SKM-1 treated with dmso at 0.1 percent for 144 hours (cell line): ENCODE measurements at regions not wholly inside any gene's neighbourhood (a gene's known extent, or its start where the extent isn't known, plus 50 kb on each side); places are given as distances from the start of the nearest gene placed in this dataset.
A peak's percentile ranks its signal among the peaks of the same experiment; 100 is the strongest.

ENCODE experiments used
- DNase-seq: peaks from one replicate; lab custom pipeline; 2025; ENCODE audit not compliant: unreplicated experiment; lab: John Stamatoyannopoulos, UW

DNA sequence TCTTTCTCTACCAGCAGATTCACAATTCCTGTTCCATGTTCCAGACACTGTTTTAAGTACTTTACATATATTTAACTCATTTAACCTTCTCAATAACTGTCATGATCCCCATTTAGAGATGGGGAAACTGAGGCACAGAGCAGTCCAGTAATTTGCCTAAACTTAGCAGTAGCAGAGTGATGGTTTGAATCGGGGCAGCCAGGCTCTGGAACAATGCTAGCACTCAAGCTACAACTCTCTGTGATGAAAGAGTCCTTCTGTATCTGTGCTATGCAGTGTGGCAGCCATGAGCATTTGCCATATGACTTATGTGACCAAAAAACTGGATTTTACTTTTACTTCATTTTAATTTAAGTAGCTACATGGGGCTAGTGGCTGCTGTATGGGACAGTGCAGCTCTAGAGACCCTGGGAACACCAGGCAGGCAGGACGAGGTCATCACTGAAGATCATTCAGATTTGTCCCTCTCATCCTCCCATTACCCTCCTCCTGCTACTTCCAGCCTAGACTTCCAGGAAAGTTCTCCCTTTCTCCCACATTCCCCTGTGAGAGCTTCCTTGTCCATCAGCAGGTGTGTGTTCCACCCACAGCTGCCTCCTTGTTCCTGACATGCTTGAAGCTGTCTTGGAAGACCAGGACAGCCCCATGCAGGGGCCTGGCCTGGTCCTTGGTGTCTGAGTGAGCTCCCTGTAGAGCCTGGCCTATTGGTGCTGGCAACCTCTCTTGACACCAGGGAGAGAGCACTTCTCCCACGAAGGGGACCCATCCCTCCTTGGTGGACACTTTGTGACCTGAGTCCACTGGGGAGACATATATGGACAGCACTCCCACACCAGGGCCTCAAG lies 157.0 kb downstream of the MRPL14 start:
- no peak for DNase-seq

DNA sequence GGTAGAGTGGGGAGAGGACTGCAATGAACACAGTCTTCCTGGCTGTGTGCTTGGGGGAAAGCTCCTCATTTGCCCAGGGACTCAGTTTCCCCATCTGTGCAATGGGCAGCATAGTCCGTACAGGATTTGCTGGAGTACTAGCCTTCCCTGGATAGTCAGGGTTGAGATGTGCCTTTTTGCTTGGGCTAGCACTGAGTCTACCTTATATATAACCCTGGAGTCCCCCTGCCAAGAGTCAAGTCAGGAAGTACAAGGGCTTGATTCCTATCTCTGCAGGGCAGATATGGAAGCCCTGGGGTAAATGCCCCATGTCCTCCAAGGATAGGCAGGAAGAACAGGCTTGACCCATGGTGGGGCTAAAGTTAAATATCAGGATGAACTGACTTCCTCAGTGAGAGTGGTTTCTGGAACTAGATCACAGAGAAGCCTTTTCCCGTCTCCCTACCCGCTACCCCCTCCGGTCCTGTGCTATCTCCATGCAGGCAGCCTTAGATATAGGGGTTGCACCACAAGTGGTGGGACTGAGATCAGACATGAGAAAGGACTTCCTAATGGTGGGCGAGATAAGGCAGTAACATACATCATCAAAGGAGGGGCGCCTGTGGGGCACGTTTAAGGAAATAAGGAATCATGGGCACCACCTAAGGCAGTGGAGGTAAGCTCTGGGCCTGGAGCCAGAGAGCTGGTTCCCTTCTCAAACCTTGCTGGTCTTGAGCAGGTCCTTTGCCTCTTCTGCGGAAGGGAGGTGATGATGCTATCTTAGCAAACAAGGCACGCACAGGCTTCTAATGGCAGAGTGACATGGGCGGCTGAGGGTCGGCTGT lies 157.9 kb downstream of the MRPL14 start:
- no peak for DNase-seq

DNA sequence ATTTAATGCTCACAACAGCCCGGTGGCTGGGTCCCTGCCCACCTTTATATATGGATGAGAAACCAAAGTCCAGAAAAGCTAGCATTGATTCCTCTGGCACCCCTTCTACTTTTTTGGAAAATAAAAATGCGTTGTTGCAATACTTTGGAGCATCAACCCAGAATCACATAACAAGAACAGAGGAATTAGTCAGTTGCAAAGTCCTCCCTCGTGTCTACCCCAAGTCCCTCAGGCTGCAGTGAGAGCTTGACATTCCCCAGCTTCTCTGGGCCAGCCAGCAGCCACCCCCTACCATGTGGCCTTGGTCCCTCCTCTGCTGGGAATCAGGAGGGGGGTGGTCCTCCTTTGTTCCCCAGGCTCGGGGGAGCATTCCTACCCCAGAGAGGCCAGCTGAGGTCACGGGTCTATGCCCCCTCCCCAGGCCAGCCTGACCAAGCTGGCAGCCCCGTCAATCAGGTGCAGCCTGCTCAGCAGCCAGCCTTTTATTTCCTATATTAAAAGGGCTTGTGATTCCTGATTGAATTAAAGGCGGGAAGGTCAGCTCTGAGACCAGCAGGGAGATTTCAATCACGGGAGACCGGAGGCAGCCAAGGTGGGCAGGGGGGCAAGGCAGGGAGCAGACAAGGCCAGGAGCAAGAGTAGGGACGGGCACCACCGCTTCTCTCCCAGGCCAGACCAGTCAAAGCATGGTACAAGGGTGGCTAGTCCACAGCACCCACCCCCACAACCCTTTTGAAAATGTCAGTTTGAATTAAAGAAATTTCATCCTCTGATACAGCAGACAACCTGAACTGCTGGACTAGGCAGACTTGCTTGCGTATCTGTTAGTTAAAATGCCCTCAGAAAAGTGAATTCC lies 158.9 kb downstream of the MRPL14 start:
- no peak for DNase-seq

DNA sequence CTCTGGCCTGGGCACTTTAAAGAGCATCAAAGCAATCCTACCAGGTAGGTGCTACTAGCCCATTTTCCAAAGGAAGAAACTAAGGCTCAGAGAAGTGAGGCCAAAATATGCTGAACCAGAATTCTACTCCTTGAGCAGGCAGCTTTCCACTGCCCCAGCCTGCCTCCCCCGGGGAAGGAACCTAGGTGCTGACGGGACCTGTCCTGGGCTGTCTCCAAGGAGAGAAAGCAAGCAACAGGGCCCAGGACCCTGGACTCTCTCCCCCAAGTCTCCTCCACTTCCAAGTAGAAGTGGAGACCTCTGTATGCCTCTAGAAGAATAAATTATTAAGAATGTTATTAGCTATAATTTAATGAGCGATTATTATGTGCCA lies 159.5 kb downstream of the MRPL14 start:
- DNase-seq = no peak

DNA sequence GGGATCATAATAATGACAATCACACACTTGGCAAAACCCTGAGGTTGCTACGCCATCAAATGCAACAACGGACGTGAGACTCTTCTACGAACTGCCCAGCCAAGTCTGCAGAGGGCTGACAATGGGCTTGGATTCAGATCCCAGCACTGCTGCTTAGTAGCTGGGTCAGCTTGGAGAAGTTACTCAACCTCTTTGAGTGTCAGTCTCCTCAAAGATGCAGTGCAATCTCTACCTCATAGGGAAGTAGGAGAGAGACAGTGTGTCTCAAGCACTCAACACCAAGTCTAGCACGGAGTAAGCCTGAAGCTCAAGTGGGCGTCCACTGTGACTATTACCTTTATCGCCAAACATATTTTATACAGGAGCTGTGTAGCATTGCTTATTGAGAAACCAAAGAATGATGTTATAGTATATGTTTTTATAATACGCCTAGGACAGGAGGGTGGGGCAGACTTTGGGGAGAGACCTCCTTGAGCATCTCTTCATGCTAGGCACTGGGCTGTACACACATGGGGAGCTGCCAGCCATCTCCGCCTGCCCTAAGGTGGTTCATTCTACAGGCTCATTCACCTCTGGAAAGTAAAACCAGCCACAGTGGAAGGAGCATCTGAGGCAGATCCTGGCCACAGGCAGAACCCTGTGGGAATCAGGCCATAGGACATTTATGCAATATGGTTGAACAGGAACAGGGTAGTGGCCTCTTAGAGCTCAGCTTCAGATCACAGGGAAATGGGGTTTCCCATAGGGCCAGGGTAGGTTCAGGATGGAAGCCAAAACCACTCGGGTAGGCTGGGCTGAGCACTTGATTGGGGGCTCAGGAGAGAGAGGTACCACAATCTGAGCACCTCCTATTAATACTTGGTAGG lies 160.2 kb downstream of the MRPL14 start:
- peak; percentile 6 for DNase-seq

DNA sequence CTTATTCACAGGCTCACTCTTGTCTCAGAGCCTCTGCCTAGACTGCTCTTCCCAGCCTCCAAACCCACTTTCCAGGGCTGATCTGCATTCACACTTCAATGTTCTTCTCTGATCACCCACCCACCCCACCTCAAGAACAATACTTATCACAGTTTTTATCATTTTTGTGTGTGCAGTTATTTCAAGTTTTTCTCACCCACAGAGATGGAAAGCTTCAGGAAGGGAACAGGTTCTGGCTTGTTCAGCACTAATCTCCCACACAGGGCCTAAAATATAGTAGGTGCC lies 160.9 kb downstream of the MRPL14 start:
- DNase-seq = no peak

DNA sequence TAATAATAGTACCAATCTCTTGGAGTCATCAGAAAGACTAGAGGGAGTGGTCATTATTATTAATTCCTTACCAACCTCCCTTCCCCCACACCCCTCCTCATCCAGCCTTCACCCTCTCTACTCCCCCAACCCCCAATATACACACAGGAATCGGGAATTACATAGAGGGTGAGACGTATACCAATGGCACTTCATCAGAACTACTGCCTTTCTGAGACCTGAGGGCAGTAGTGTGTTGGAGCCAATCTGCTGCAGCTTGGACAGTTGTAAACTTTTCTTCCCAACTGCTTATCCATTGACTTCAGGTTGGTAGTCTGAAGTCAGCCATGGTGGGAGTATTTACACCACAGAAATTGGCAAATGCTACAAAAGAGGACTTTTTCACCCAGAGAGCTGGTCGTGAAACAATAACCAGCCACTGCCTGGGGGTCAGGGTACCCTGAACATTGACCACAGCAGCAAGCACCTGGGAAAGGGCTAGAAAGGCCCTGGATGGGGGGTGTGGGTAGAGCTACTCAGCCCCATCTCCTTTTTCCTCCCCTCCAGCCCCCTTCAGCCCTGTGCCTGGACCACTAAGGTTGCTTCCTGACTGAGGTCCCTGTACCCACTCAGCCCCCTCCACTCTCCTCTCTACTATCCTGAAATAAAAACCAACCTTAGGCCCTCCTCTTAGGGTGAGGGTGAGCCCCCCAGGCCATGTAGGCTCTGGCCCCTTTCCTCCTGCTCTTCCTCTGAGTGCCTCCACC lies 161.5 kb downstream of the MRPL14 start:
- no peak for DNase-seq

DNA sequence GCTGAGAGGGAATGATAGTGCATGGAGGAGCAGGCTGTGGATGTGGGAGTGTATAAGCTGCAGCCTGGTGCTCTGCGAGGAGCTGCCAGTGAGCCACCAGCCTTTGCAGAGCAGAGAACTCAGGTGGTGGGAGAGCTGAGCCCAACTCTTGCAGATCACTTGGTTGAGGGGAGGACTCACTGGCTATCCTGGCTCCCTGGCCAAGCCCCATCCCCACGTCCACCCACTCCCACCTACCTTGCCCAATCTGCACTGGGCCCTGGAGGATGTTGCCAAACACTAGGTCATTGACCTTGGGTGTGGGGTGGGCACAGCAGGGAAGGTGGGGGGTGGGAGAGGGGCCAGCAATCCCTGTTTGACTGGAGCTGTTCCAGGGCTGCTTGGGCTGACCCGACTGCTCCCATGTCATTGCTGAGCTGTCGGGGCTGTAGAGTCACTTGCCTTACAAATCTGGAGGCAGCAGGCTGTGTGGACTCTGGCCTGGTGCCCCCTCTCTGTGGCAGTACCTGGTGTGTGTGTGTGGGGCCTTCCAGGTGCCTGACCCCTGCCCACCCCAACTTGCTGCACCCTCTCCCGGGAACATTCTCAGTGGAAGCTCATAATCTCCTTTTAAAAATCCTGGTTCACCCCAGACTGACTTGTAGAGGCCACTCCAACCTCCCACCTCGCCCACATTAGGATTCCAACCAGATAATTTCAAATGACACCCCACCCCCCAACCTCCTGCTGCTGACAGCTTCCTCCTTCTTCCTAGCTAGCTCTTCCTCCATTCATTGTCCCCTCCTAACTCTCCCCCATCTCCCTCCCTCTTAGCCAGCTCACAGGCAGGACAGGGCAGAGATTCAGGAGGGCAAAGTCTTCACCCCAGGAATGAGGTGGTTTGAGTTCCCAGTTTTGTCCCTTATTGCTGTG lies 162.3 kb downstream of the MRPL14 start:
- no peak for DNase-seq

DNA sequence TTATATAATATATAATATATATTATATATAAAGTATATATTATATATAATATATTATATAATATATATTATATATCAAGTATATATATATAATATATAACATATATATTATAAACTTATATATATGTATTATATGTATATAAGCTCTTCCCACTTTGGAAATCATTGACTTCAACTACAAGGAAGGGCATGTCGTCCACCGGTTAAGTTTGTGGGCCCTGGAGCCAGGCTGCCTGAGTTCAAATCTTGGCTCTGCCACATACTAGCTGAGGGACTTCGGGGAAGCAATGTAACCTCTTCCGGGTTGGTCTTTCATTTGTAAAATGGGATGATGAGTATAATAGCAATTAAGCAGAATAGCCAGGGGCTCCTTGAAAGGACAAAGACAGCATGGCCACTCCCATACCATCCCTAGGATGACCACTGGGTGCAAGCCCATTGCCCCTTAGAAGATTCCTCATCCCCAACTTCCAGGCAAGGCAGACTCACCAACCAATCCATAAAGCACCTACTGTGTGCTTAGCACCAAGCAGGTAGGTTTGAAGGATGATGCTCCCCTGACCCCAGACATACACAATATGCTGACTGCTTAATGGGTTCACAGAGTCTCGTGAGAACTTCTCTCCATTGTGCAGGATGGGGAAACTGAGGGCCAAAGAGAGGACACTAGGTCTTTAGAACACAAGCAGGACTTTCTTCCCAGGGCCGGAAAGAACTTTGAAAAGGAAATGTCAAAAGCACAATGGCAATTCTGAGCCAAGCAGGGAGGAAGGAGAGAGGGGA lies 163.2 kb downstream of the MRPL14 start:
- DNase-seq = no peak

DNA sequence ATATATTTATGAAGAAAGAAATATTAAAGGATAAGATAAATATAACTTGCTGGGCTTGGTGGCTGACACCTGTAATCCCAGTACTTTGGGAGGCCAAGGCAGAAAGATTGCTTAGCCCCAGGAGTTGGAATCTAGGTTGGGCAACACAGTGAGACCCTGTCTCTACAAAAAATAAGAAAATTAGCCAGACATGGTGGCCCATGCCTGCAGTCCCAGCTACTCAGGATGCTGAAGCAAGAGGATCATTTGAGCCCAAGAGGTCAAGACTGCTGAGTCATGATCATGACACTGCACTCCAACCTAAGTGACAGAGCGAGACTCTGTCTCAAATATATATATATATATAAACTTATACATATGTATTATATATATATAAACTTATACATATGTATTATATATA lies 164.0 kb downstream of the MRPL14 start:
- DNase-seq = peak; percentile 41

DNA sequence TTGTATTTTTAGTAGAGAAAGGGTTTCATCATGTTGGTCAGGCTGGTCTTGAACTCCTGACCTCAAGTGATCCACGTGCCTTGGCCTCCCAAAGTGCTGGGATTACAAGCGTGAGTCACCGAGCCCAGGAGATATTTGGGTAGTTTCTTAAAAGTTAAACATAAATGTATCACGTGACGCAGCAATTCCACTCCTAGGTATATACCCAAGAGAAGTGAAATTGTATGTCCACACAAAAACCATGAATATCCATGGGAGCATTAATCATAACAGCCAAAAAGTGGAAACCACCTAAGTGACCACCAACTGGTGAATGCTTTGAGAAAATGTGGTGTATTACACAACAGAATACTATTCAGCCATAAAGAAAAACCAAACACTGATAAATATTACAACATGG lies 164.8 kb downstream of the MRPL14 start:
- no peak for DNase-seq

DNA sequence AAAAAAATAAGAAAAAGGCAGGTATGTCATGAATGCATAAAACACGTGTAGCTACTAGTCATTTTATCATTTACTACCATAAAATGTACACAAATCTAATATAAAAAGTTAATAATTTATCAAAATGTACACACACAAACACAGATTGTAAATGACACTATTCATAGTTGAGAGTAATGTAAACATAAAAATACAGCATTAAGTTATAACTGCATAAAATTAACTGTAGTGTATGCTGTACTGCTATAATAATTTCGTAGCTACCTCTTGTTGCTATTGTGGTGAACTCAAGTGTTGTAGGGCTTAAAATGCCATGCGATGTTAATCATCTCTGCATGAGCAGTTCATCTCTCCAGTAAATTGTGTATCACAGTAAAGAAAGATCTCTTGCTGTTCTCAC lies 170.0 kb downstream of the MRPL14 start:
- no peak for DNase-seq

DNA sequence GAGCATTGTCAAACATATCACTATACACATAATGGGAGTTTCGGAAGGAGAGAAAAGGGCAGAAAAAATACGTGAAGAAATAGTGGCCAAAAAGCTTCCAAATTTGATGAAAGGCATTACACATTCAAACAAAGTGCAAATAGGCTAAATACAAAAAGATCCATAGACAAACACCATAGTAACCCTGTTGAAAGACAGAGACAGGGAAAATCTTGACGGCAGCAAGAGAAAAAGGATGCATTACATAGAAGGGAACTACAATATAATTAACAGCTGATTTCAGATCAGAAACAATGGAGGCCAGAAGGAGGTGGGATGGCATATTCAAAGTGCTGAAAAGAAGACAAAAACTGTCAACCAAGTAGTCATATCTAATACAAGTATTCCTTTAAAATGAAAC lies 170.8 kb downstream of the MRPL14 start:
- DNase-seq = no peak

DNA sequence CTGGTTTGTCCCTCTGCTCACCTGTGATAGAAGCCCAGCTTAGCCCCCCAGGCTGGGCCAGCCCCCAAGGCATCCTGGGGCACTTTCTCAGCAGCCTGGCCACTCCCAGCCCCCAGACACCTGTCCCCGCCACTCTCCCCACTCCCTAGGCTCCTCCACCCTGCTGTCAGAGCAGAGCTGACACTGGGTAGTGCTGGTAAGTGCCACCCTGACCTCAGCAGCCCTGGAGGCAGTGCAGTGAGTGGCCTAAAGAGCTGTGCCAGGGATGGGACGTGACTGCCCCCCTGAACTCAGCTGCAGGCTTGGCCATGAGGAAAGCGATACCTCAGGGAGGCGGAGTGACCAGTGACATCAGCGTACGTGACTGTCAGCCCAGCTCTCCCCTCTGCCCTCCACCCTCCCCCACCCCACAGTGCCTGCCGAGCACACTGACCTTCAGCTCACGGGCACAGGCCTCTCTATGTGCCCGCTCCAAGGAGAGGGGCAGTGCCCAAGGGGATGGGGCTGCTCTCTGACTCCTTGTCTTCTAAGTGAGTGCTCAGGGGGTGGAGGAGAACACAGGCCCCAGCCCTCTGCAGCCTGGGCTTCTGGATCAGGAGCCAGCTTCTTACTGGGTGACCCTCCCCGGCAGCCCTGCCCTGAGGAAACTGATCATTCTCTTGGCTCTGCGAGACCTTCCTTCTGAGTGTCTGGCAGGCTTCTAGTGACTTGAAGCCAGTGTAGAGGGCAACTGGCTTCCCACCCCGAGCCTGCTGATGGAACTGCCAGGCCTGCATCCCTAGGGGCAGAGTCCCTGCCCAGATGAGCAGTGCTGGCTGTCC lies 172.7 kb downstream of the MRPL14 start:
- DNase-seq = no peak

DNA sequence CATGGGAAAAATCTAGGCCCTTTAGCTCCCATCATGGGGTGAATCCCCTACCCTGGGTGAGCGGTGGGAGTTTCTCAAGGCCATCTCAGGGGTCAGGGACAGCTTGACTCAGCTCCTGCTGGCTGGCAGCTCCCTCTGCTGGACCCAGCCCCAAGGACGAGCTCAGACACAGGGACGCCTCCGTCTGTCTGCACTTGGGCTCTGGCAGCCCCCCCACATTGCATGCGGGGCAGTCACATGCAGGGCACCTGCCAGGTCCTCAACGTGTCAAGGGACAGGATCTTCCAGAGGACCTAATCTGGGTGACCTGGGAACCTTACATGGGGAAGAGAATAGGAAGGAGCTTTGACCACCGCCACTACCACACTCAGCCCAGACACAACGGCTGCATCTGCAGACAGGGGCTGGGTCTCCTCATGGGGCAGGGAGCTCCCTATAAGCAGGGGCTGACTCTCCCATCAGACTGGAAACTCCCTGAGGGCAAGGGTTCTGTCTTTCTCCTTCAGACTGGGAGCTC lies 173.4 kb downstream of the MRPL14 start:
- DNase-seq = no peak

DNA sequence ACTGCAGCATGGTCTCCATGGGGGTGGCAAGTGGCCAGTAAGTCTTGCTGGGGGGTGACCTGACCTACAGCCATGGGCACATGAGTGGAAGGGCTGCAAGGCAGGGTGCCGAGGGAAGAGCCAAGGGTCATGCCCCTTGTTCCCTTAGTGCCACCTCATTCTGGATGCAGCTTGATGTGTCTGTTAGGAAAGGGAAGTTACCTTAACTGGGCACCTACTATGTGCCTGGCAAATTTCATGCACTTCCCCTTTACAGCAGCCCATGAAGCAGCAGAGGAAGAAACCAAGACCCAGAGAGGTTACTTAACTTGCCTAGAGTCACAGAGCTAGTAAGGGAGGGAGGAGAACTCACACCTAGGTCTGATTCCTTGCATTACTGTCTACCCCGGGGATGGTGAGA lies 174.0 kb downstream of the MRPL14 start:
- DNase-seq = peak; percentile 53

DNA sequence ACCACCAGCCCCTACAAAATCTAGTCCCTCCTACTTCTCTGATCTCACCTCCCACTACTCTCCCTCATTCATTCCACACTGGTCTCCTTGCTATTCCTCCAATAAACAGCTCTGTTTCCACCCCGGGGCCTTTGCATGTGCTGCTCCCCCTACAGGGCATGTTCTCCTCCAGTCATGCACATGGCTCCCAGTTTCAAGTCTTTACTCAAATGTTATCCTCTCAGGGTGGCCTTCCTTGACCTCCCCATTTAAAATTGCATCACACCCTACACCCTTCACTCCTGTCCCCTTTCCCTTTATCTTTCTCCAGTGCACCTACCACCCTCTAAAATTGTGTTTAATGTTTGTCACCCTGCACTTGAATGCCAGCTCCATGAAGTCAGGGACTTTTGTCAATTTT lies 174.5 kb downstream of the MRPL14 start:
- no peak for DNase-seq
